ENCODE measurements at regions not wholly inside any gene's neighbourhood (a gene's known extent, or its start where the extent isn't known, plus 50 kb on each side); places are given as distances from the start of the nearest gene placed in this dataset.

DNA sequence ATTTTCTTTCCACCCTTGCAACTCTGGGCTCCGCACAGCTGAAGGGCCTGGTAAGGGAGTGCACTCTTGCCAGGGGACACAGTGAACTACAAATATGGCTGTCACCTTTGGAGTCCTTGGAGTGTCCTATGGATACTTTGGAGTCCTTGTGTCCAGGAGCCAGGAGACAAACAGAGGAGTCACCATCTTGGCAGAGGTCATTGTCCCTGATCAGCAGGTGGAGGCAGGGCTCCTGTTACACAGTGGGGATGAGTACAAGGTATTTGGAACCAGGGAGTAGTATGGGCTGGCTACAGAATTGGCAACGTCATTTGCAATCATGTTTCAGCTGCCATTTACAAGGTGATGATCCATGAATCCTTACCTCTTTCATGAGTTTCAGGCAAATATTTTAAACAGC, 132.5 kb downstream of the FAM161A start:
- no peak for DNase-seq

GRCh38 chr2:61720911-61721310, 132.9 kb downstream of the FAM161A start:
- DNase-seq = no peak

- no peak for DNase-seq
These were observed 134.9 kb downstream of the FAM161A start for GRCh38 chr2:61718965-61719364.

DNA sequence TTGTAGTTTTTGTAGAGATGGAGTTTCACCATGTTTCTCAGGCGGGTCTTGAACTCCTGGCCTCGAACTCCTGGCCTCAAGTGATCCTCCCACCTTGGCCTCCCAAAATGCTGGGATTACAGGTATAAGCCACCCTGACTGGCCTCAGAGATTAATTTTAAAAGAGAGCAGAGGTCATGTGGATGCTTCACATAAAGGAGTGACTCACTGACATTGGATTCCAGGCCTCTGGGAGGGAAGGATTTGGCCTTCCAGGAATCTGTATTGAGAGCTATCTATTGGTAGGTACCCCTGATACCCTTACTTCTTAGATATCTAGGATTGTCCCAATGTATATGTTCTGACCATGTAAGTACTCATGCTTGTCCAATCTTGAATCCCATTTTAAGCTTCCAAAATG, 138.4 kb downstream of the FAM161A start:
- DNase-seq = no peak

DNA sequence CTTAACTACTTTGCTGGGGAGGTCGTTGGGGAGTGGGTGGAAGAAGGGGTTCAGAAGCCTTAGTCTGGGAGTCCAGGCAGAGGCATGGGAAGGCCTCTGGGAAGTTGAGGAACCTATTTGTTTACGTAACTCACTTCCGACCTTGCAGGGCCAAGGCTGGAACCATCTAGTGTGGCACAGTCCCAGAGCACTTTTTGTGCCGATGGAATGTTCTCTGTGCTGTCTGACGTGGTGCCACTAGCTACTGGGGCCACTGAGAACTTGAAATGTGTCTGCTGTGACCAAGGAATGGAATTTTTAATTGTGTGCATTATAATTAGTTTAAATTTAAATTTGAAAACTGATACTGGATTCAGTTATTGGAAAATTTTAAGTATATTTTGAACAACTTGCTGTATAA, 139.7 kb downstream of the FAM161A start:
- DNase-seq = no peak

- no peak for DNase-seq
These were observed 140.4 kb downstream of the FAM161A start for GRCh38 chr2:61713457-61713856.

DNA sequence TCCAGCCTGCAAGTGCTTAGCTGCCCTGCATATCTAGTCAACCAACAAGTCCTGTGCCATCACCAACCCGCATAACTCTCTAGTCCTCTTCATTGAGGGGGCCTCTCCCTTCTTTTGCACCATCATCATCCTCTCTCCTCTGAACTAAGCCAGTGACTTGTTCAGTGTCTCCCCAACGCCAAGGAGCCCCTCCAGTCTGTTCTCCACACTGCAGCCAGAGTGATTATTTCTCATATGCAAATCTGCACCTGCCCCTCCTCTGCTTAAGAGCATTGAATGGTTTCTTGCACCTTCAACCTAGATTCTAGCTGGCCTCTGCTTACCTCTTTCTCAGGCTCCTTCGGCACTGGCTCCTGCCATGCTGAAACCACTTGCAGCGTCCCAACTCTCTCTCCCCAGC, 141.8 kb downstream of the FAM161A start:
- DNase-seq = no peak

DNA sequence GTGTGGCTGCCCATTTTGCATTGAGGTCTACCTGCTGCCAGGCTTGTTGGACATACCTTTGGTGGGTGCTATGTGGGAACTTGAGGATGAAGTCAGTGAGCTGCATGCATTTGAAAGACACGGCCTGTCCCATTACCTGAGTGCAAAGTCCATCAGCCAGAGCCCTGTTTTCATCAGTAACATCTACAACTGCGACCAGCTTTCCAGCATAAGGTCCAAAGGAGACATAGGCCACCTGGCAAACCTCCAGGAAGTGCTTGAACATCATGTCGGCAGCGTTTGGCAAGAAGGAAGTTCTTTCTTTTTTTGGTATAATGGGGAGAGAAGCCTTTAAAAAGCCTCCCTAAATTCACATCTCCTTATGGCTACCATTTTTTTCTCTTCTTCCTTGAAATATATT, 143.1 kb downstream of the FAM161A start:
- no peak for DNase-seq

- DNase-seq = peak in 1 of 5 donors; percentile 64
These were observed 145.6 kb downstream of the FAM161A start for GRCh38 chr2:61707984-61708852.

- DNase-seq = no peak
These were observed 148.2 kb downstream of the FAM161A start for GRCh38 chr2:61705625-61706024.

- DNase-seq = no peak
These were observed 149.5 kb downstream of the FAM161A start for GRCh38 chr2:61704364-61704763.

GRCh38 chr2:61702088-61702467, 151.8 kb downstream of the FAM161A start:
- no peak for DNase-seq

GRCh38 chr2:61700464-61700863, 153.4 kb downstream of the FAM161A start:
- DNase-seq = no peak

- DNase-seq = peak; percentile 78 to 82 (median 79)
These were observed 156.4 kb upstream of the XPO1 start for GRCh38 chr2:61694312-61695274.

DNA sequence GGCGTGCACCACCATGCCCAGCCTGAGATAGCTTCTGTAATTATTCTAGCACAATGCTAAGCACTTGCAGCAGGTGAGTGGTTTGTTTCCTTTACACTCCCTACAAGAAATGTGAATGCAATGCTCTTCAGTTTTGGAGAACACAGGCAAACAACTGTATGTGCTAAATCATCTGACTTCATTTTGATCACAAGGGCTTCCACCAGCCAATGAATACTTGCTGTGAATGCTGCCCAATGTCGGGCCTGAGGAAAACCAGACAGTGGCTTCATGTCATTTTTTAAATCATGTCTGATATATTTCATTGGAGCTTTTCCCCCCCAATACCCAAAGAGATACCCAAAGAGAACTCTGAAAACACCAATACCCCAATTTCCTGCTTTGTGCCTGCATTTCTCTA, 155.6 kb upstream of the XPO1 start:
- DNase-seq = no peak

GRCh38 chr2:61690078-61690596, 152.0 kb upstream of the XPO1 start:
- DNase-seq = no peak

DNA sequence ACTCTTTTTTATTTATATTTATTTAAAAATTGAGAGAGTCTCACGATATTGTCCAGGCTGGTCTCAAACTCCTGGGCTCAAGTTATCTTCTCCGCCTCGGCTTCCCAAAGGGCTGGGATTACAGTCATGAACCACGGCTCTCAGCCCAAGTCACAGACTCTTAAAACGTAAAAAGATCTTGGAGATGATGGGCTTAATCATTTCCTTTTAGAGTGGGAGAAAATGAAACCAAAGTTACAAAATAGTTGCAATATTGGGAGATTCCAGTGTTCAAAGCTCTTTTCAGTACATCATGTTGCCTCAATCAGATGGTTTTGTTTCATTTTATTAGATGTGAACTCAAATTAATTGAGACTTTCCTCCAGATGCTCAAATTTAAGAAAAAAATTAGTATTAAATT, 151.4 kb upstream of the XPO1 start:
- DNase-seq = no peak

- DNase-seq = no peak
These were observed 150.5 kb upstream of the XPO1 start for GRCh38 chr2:61688369-61689334.

DNA sequence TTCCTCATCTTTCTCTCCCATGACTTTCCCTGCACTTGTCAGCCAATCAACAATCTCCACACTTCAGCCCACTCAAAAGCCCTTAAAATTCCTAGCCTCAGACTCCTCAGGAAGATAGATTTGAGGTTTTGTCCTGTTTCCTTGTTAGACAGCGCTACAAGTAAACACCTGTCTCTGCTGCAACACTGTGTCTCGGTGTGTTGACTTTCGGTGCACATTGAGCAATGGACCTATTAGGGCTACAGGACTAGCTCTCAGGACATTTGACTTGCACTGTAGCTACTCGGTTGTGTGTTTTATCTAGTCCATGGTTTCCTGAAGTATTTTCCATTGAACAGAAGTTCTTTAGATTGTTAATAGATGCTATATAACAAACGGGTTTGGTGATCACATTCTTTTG, 140.9 kb upstream of the XPO1 start:
- DNase-seq = no peak

- no peak for DNase-seq
These were observed 139.8 kb upstream of the XPO1 start for GRCh38 chr2:61677942-61678341.

GRCh38 chr2:61677306-61677705, 139.2 kb upstream of the XPO1 start:
- no peak for DNase-seq

DNA sequence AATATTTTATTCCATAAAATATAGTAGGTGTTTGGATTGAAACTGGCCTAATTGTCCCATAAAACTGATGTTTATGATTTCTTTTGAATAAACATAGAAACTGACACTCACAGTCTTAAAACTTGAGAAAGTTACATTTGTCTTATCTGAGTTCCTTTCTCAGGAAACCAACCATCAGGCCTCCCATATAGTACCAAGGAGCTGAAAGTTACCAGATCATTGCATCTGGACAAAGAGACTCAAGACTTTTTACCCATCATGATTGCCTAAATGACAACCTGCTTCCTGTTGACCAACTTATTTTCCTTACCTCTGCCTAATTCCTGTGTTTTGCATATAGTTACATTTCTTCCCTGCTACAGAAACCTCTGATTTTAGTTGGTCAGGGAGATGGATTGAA, 137.0 kb upstream of the XPO1 start:
- DNase-seq = no peak
